Activated naive CD8-positive, alpha-beta T cell treated with anti-CD3 and anti-CD28 coated beads for 36 hours (primary cell): ENCODE measurements at regions not wholly inside any gene's neighbourhood (a gene's known extent, or its start where the extent isn't known, plus 50 kb on each side); places are given as distances from the start of the nearest gene placed in this dataset.
"Not testable (repeated sequence)": the region's sequence is repeated elsewhere in the genome, so short reads cannot be mapped to it uniquely, and the experiment has no call there.

Source experiments
- DNase-seq: peaks from one replicate; pipeline ENCODE4 v3.0.0; 2021
- H3K27ac Mint-ChIP-seq: one replicate; pipeline ENCODE4 v1.8.0; 2022; ENCODE audit warnings: mild to moderate bottlenecking, moderate library complexity, mixed read lengths
- H3K27me3 Mint-ChIP-seq: one replicate; pipeline ENCODE4 v1.8.0; 2022; ENCODE audit warnings: mild to moderate bottlenecking, mixed read lengths
- H3K36me3 Mint-ChIP-seq: one replicate; pipeline ENCODE4 v1.8.0; 2021; ENCODE audit warnings: mild to moderate bottlenecking, mixed read lengths
- H3K4me1 Mint-ChIP-seq: one replicate; pipeline ENCODE4 v1.8.0; 2021; ENCODE audit warnings: mixed read lengths
- H3K4me3 Mint-ChIP-seq: one replicate; pipeline ENCODE4 v1.8.0; 2022; ENCODE audit warnings: mild to moderate bottlenecking, moderate library complexity, mixed read lengths
- H3K9me3 Mint-ChIP-seq: one replicate; pipeline ENCODE4 v1.8.0; 2022; ENCODE audit warnings: mixed read lengths

- H3K27me3 Mint-ChIP-seq = no peaks in the 10 kb centered on the region
- no peak overlapping the region for H3K27ac Mint-ChIP-seq
- peaks cover 1% of the 10 kb centered on the region for H3K9me3 Mint-ChIP-seq
- H3K4me1 Mint-ChIP-seq = no peaks in the 10 kb centered on the region
- H3K36me3 Mint-ChIP-seq = no peaks in the 10 kb centered on the region
- no peak overlapping the region for H3K4me3 Mint-ChIP-seq
- no peak for DNase-seq
Measured at GRCh38 chr2:82793711-82794435, 1665.2 kb downstream of the SUCLG1 start.

GRCh38 chr2:82792316-82792715, 1666.8 kb downstream of the SUCLG1 start:
- Mint-ChIP-seq H3K4me1 (no peaks in the 10 kb centered on the region), H3K9me3 (peaks cover 1% of the 10 kb centered on the region), H3K4me3 (no peak overlapping the region), H3K27me3 (no peaks in the 10 kb centered on the region), H3K27ac (no peak overlapping the region), H3K36me3 (no peaks in the 10 kb centered on the region)
- no peak for DNase-seq

DNA sequence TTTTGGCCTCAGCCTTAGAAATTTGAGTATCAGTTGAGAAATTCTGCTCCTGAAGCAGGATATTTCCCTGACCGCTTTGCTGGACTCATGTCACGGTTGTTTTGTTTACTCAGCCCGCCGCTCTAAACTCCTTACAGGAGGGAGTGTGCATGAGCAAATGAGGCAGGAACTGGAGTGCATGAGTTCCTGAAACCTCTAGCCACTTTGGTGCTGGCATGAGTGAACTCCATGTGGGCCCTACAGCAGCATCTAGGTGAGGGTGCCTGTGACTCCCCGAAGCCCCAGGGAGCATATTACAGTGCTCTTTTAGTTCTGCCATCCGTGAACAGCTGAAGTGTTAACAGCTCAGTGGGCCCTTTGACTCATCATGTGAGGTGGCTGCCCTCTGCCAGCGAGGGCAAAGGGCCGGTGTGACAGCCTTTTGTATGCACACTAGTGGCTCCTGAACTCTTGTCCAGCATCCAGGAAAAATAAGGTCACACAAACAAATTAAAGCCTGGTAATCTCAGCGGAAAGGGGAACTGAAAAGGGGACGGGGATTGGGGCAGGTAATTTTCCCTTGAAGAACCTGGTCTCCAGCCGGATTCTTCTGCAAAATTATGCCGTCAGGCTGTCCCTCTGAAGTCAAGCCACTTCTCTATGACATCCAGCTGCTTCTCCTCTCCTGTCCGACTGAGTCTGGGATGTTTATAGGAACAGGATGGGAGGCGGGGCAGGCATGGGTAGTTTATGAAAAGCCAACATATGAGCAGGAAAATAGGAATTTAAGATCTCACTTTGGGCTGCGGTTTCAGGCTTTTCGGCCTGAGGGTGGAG, 1668.7 kb downstream of the SUCLG1 start:
- Mint-ChIP-seq H3K4me1 (no peaks in the 10 kb centered on the region), H3K4me3 (no peak overlapping the region), H3K36me3 (no peaks in the 10 kb centered on the region), H3K27me3 (no peaks in the 10 kb centered on the region), H3K9me3 (peaks cover 1% of the 10 kb centered on the region), H3K27ac (no peak overlapping the region)
- DNase-seq = no peak

- Mint-ChIP-seq H3K9me3 (peaks cover 1% of the 10 kb centered on the region), H3K27me3 (no peaks in the 10 kb centered on the region), H3K4me3 (no peak overlapping the region), H3K36me3 (no peaks in the 10 kb centered on the region), H3K4me1 (no peaks in the 10 kb centered on the region), H3K27ac (no peak overlapping the region)
- no peak for DNase-seq
Measured at GRCh38 chr2:82789851-82790205, 1669.3 kb downstream of the SUCLG1 start.

DNA sequence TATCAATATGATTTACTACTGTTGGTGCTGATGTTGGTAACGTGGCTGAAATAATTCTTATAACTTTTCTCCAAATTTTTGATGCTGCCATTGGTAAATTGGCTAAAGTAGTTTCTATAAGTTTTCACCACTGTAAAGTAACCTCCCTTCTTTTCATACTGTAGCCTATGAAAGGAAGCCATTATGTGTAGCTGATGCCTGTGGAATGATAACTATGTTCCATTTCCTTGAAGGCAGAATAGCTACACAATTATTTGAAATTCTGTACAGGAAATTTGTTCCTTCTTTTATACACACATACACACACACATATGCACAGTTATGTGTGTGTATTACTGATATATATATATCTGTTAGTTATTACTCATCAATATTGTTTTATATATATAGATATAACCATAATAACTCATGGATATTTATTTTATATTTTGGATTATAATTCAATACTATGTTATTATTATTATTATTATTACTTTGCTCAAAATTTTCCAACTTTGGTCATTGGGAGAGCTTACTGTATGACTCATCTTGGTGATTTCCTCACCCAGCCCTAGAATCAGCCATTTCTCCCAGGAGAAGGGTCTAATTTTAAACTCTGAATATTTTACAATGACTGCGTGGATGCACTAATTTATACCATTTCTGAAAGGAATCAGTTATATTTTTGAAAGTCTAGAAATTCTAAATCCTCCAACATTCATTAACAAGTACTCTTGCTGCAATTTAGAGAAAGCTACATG, 1677.7 kb downstream of the SUCLG1 start:
- H3K9me3 Mint-ChIP-seq = peaks cover 1% of the 10 kb centered on the region
- H3K27ac Mint-ChIP-seq = no peak overlapping the region
- no peak overlapping the region for H3K4me3 Mint-ChIP-seq
- H3K36me3 Mint-ChIP-seq = no peaks in the 10 kb centered on the region
- no peak for DNase-seq
- H3K4me1 Mint-ChIP-seq = no peaks in the 10 kb centered on the region
- H3K27me3 Mint-ChIP-seq = no peaks in the 10 kb centered on the region

GRCh38 chr2:82780050-82780449, 1679.0 kb downstream of the SUCLG1 start:
- H3K4me1 Mint-ChIP-seq = no peaks in the 10 kb centered on the region
- no peak overlapping the region for H3K4me3 Mint-ChIP-seq
- H3K27me3 Mint-ChIP-seq = no peaks in the 10 kb centered on the region
- DNase-seq = no peak
- no peak overlapping the region for H3K27ac Mint-ChIP-seq
- H3K36me3 Mint-ChIP-seq = no peaks in the 10 kb centered on the region
- H3K9me3 Mint-ChIP-seq = peaks cover 1% of the 10 kb centered on the region

- no peaks in the 10 kb centered on the region for H3K36me3 Mint-ChIP-seq
- H3K27ac Mint-ChIP-seq = no peak overlapping the region
- H3K9me3 Mint-ChIP-seq = peaks cover 21% of the 10 kb centered on the region
- DNase-seq = no peak
- H3K4me1 Mint-ChIP-seq = no peaks in the 10 kb centered on the region
- H3K27me3 Mint-ChIP-seq = no peaks in the 10 kb centered on the region
- no peak overlapping the region for H3K4me3 Mint-ChIP-seq
Measured at GRCh38 chr2:82752396-82752795, 1706.7 kb downstream of the SUCLG1 start.

GRCh38 chr2:82748653-82749052, 1710.4 kb downstream of the SUCLG1 start:
- Mint-ChIP-seq H3K27me3 (no peaks in the 10 kb centered on the region), H3K9me3 (peaks cover 22% of the 10 kb centered on the region), H3K36me3 (no peaks in the 10 kb centered on the region)

GRCh38 chr2:82740527-82740926, 1718.6 kb downstream of the SUCLG1 start:
- no peaks in the 10 kb centered on the region for H3K27me3 Mint-ChIP-seq
- no peaks in the 10 kb centered on the region for H3K4me1 Mint-ChIP-seq
- DNase-seq = no peak
- H3K4me3 Mint-ChIP-seq = no peak overlapping the region
- no peaks in the 10 kb centered on the region for H3K36me3 Mint-ChIP-seq
- H3K9me3 Mint-ChIP-seq = peaks cover 8% of the 10 kb centered on the region
- no peak overlapping the region for H3K27ac Mint-ChIP-seq

More at GRCh38 chr2:82748653-82749052, 1710.4 kb downstream of the SUCLG1 start:
- DNase-seq = no peak
- Mint-ChIP-seq H3K4me1 (no peaks in the 10 kb centered on the region), H3K4me3 (no peak overlapping the region), H3K27ac (no peak overlapping the region)

DNA sequence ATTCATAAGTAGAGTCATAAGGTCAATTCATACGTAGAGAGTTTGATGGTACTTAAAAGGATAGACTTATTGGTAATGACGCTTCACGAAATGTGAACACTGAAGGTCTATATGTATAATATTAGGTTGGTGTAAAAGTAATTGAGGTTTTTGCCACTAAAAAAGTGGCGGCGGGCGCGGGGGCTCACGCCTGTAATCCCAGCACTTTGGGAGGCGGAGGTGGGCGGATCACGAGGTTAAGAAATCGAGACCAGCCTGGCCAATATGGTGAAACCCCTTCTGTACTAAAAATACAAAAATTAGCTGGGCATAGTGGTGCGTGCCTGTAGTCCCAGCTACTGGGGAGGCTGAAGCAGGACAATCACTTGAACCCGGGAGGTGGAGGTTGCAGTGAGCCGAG, 1721.1 kb downstream of the SUCLG1 start:
- not testable (repeated sequence) for H3K4me3 Mint-ChIP-seq, DNase-seq, H3K36me3 Mint-ChIP-seq, H3K27ac Mint-ChIP-seq, H3K4me1 Mint-ChIP-seq, H3K9me3 Mint-ChIP-seq, H3K27me3 Mint-ChIP-seq

- H3K4me3 Mint-ChIP-seq = no peak overlapping the region
Measured at GRCh38 chr2:82735336-82735735, 1723.7 kb downstream of the SUCLG1 start.

GRCh38 chr2:82731824-82732223, 1727.3 kb downstream of the SUCLG1 start:
- H3K27ac Mint-ChIP-seq = no peak overlapping the region
- no peaks in the 10 kb centered on the region for H3K9me3 Mint-ChIP-seq
- H3K4me1 Mint-ChIP-seq = no peaks in the 10 kb centered on the region
- H3K27me3 Mint-ChIP-seq = no peaks in the 10 kb centered on the region
- no peaks in the 10 kb centered on the region for H3K36me3 Mint-ChIP-seq
- H3K4me3 Mint-ChIP-seq = no peak overlapping the region
- no peak for DNase-seq

More at GRCh38 chr2:82735336-82735735, 1723.7 kb downstream of the SUCLG1 start:
- Mint-ChIP-seq H3K27me3 (no peaks in the 10 kb centered on the region), H3K9me3 (peaks cover 4% of the 10 kb centered on the region), H3K4me1 (no peaks in the 10 kb centered on the region), H3K36me3 (no peaks in the 10 kb centered on the region), H3K27ac (no peak overlapping the region)
- DNase-seq = no peak

DNA sequence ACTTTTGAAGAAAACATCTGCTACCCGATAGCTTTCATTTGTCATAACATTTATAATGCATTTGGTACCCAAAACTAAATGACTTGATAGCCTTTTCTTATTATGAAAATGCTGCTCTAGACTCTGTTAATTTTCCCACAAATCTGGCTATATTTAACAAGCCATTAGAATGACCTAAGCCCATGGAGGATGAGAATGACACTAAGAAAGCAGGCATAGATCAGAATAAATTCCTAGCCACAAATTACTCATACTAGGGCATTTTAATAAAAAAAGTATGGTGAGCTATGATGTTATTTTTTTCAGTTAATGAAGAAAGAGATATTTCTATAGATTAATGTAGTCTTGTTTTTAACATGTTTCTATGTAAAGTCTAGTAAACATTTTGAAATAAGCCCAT, 1728.3 kb downstream of the SUCLG1 start:
- Mint-ChIP-seq H3K27ac (no peak overlapping the region), H3K9me3 (no peaks in the 10 kb centered on the region), H3K36me3 (no peaks in the 10 kb centered on the region), H3K4me3 (no peak overlapping the region), H3K27me3 (no peaks in the 10 kb centered on the region), H3K4me1 (no peaks in the 10 kb centered on the region)
- DNase-seq = no peak

DNA sequence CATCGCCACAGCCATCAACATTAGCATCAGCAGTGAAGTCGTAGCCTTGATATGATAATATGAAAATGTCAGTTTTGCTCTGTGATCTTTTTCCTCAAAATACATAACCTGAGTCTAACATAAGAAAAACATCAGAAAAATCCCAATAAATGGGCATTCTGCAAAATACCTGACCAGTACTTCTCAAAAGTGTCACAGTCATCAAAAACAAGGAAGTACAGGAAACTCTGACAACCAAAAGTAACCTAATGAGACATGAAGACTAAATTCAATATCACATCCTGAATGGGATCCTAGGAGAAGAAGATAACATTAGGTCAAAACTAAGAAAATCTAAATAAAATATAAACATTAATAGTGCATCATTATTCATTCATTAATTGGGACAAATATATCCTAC, 1731.0 kb downstream of the SUCLG1 start:
- no peaks in the 10 kb centered on the region for H3K36me3 Mint-ChIP-seq

DNA sequence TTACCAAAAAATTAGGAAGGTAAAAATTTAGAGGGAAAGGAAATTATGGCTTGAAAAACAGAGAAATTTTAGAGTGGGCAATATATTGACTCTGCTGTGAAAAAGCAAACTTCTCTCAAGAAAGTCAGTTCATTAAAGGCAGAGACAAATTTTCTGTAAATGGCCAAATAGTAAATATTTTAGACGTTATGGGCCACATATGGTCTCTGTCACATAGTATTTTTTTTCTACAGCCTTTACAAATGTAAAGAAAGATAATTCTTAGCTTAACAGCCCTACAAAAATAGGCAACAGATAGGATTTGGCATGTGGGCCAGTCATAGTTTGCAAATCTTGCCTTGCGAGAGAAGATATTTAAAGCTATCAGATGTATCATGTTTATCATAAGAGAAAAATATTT, 1750.4 kb downstream of the SUCLG1 start:
- H3K4me1 Mint-ChIP-seq = no peaks in the 10 kb centered on the region

More for the DNA sequence above, 1731.0 kb downstream of the SUCLG1 start:
- no peak overlapping the region for H3K4me3 Mint-ChIP-seq
- no peaks in the 10 kb centered on the region for H3K27me3 Mint-ChIP-seq
- H3K27ac Mint-ChIP-seq = no peak overlapping the region
- no peaks in the 10 kb centered on the region for H3K4me1 Mint-ChIP-seq
- DNase-seq = no peak
- H3K9me3 Mint-ChIP-seq = peaks cover under 1% of the 10 kb centered on the region

More for the DNA sequence above, 1750.4 kb downstream of the SUCLG1 start:
- Mint-ChIP-seq H3K4me3 (no peak overlapping the region), H3K27me3 (no peaks in the 10 kb centered on the region), H3K36me3 (no peaks in the 10 kb centered on the region), H3K27ac (no peak overlapping the region), H3K9me3 (no peaks in the 10 kb centered on the region)
- DNase-seq = no peak
